ENCODE measurements at regions not wholly inside any gene's neighbourhood (a gene's known extent, or its start where the extent isn't known, plus 50 kb on each side); places are given as distances from the start of the nearest gene placed in this dataset.

DNA sequence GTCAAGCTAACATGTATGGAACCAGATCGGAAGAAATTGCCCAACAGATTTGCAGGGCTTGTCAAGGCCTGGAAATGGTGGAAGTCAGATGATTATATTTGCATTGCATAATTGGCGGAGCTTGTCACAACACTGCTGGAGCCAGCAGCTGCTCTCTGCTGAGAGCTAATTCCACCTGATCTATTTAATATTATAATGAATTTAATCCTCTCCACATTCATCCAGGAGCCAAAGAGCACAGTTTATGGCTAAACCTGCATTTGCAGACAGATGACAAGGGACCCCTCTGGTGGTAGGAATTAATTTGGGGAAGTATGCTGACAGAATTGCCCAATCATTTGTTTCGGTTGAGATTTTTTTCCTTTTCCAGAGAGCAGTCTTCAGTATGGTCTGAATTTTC lies 730.2 kb downstream of the TUSC7 start:
- TF ChIP-seq, protein P1, sequence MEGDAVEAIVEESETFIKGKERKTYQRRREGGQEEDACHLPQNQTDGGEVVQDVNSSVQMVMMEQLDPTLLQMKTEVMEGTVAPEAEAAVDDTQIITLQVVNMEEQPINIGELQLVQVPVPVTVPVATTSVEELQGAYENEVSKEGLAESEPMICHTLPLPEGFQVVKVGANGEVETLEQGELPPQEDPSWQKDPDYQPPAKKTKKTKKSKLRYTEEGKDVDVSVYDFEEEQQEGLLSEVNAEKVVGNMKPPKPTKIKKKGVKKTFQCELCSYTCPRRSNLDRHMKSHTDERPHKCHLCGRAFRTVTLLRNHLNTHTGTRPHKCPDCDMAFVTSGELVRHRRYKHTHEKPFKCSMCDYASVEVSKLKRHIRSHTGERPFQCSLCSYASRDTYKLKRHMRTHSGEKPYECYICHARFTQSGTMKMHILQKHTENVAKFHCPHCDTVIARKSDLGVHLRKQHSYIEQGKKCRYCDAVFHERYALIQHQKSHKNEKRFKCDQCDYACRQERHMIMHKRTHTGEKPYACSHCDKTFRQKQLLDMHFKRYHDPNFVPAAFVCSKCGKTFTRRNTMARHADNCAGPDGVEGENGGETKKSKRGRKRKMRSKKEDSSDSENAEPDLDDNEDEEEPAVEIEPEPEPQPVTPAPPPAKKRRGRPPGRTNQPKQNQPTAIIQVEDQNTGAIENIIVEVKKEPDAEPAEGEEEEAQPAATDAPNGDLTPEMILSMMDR (IDR thresholded peaks at IDR 0.05 in 8 of 11, conservative IDR thresholded peaks at IDR 0.05 in 3 of 11), result peak in 7 of 11 experiments; percentile 16 to 38 (median 32)
- TF ChIP-seq POLR2AphosphoS5 (IDR thresholded peaks at IDR 0.05), result no peak

All from spleen (tissue), 7 donors.